PC-3 (cell line): ENCODE measurements at regions not wholly inside any gene's neighbourhood (a gene's known extent, or its start where the extent isn't known, plus 50 kb on each side); places are given as distances from the start of the nearest gene placed in this dataset.
A peak's percentile ranks its signal among the peaks of the same experiment; 100 is the strongest.

Experiments
- ATAC-seq: fragments of 200-7000 bp; cut with Tn5 transposase; 2 replicates; pipeline ENCODE4 v1.9.1; 2020; ENCODE audit warnings: mild to moderate bottlenecking, moderate library complexity
- BruUV-seq: library from RNA; stranded (reverse); fragments of 400-500 nt; replicated peaks from 2 replicates; lab custom pipeline; 2021; lab: Mats Ljungman, UMichigan
- CTCF ChIA-PET: fragments of 300-600 bp; sonication (Branson Sonifier 250); formaldehyde crosslinking; loops from one replicate; lab custom pipeline; 2022; ENCODE audit warnings: antibody characterized with exemption; lab: Charles Lee
- POLR2A ChIA-PET: fragments of 300-600 bp; sonication (Branson Sonifier 250); formaldehyde crosslinking; loops from one replicate; lab custom pipeline; 2022; ENCODE audit warnings: antibody characterized with exemption; ENCODE audit not compliant: unreplicated experiment; lab: Charles Lee
- DNase-seq: peaks from one replicate; pipeline ENCODE4 v3.0.0-alpha.2; 2015
- H2AFZ ChIP-seq: fragments of 300-600 bp; sonication (generic); 2 replicates; pipeline ENCODE4 v1.6.0; 2016; ENCODE audit warnings: antibody characterized with exemption, low read length
- H3F3A ChIP-seq: fragments of 300-600 bp; sonication (generic); one replicate; pipeline ENCODE4 v1.6.0; 2017; ENCODE audit warnings: antibody characterized with exemption, low read length, control low read depth, mild to moderate bottlenecking; ENCODE audit not compliant: unreplicated experiment
- H3K27ac ChIP-seq: fragments of 300-600 bp; sonication (generic); 2 replicates; pipeline ENCODE4 v1.5.1; 2016; ENCODE audit warnings: mild to moderate bottlenecking, low read length
- H3K27me3 ChIP-seq: fragments of 300-600 bp; sonication (generic); 2 replicates; pipeline ENCODE4 v1.6.1; 2016; ENCODE audit warnings: low read length, mixed read lengths
- H3K36me3 ChIP-seq: fragments of 300-600 bp; sonication (generic); 2 replicates; pipeline ENCODE4 v1.6.1; 2016; ENCODE audit warnings: low read depth, mixed run types, low read length, mixed read lengths
- H3K4me1 ChIP-seq: fragments of 300-600 bp; sonication (generic); 2 replicates; pipeline ENCODE4 v1.5.1; 2016; ENCODE audit warnings: low read length; ENCODE audit not compliant: insufficient read depth
- H3K4me2 ChIP-seq: fragments of 300-600 bp; sonication (generic); 2 replicates; pipeline ENCODE4 v1.6.0; 2016; ENCODE audit warnings: low read length
- H3K4me3 ChIP-seq: fragments of 300-600 bp; sonication (generic); 2 replicates; pipeline ENCODE4 v1.5.1; 2016; ENCODE audit warnings: mild to moderate bottlenecking, low read length, mixed read lengths
- H3K79me2 ChIP-seq: fragments of 300-600 bp; sonication (generic); 2 replicates; pipeline ENCODE4 v1.6.1; 2017; ENCODE audit warnings: low read length, mixed read lengths
- H3K9ac ChIP-seq: fragments of 300-600 bp; sonication (generic); 2 replicates; pipeline ENCODE4 v1.6.0; 2016; ENCODE audit warnings: mild to moderate bottlenecking, low read length
- H3K9me2 ChIP-seq: fragments of 300-600 bp; sonication (generic); replicated peaks from 2 replicates; pipeline ENCODE4 v1.6.1; 2016; ENCODE audit warnings: mixed run types, low read length, mixed read lengths
- H3K9me3 ChIP-seq: fragments of 300-600 bp; sonication (generic); 2 replicates; pipeline ENCODE4 v1.6.1; 2016; ENCODE audit warnings: low read length, mixed read lengths
- H4K20me1 ChIP-seq: fragments of 300-600 bp; sonication (generic); 2 replicates; pipeline ENCODE4 v1.6.1; 2016; ENCODE audit warnings: low read length, mixed read lengths
- EZH2 ChIP-seq: fragments of 300-600 bp; sonication (generic); IDR thresholded peaks from one replicate; pipeline ENCODE4 v1.6.1; 2017; ENCODE audit warnings: antibody characterized with exemption, mild to moderate bottlenecking, low read length; ENCODE audit not compliant: unreplicated experiment
- EZH2phosphoT487 ChIP-seq: fragments of 300-600 bp; sonication (generic); IDR thresholded peaks from 2 replicates; pipeline ENCODE4 v1.6.1; 2018; ENCODE audit warnings: mild to moderate bottlenecking, antibody characterized with exemption, low read length, borderline replicate concordance
- intact Hi-C: fragments of 100-400 bp; cut with micrococcal nuclease; formaldehyde crosslinking; loops from 2 replicates; pipeline ENCODE4 v1.9.0; 2023
- TF ChIP-seq, protein P1 (sequence below): fragments of 300-600 bp; sonication (generic); conservative IDR thresholded peaks from 2 replicates; pipeline ENCODE4 v1.5.1; 2017; ENCODE audit warnings: antibody characterized with exemption, low read depth, mild to moderate bottlenecking, low read length

- ATAC-seq (no peak), DNase-seq (no peak)
- no peaks in the 10 kb centered on the region for H3K9me2 ChIP-seq
- no peak overlapping the region for H3K4me3 ChIP-seq
- CTCF ChIA-PET, result interaction anchor here (0.7 kb wide), 1 partner anchor 38 kb away, joined by 3 read pairs; no protein-coding TSS in a partner anchor
- no peak overlapping the region for H3K27ac ChIP-seq
- H3K9ac ChIP-seq, result no peak overlapping the region
- peak overlapping the region; percentile 18 for H3K4me2 ChIP-seq
- H3F3A ChIP-seq, result no peaks in the 10 kb centered on the region
- no peaks in the 10 kb centered on the region for H3K36me3 ChIP-seq
- POLR2A ChIA-PET, result interaction anchor here (0.5 kb wide), 1 partner anchor 22 kb away, joined by 9 read pairs; no protein-coding TSS in a partner anchor
- TF ChIP-seq EZH2phosphoT487, result no peak
- TF ChIP-seq EZH2, result no peak
- TF ChIP-seq, protein P1, sequence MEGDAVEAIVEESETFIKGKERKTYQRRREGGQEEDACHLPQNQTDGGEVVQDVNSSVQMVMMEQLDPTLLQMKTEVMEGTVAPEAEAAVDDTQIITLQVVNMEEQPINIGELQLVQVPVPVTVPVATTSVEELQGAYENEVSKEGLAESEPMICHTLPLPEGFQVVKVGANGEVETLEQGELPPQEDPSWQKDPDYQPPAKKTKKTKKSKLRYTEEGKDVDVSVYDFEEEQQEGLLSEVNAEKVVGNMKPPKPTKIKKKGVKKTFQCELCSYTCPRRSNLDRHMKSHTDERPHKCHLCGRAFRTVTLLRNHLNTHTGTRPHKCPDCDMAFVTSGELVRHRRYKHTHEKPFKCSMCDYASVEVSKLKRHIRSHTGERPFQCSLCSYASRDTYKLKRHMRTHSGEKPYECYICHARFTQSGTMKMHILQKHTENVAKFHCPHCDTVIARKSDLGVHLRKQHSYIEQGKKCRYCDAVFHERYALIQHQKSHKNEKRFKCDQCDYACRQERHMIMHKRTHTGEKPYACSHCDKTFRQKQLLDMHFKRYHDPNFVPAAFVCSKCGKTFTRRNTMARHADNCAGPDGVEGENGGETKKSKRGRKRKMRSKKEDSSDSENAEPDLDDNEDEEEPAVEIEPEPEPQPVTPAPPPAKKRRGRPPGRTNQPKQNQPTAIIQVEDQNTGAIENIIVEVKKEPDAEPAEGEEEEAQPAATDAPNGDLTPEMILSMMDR, result no peak
- peaks cover 31% of the 10 kb centered on the region for H3K4me1 ChIP-seq
- intact Hi-C loops, result no loop called here
- BruUV-seq, result no TSS peak
- H3K9me3 ChIP-seq, result no peaks in the 10 kb centered on the region
- no peaks in the 10 kb centered on the region for H4K20me1 ChIP-seq
- no peaks in the 10 kb centered on the region for H3K27me3 ChIP-seq
- no peaks in the 10 kb centered on the region for H3K79me2 ChIP-seq
- no peak overlapping the region for H2AFZ ChIP-seq
Observed at GRCh38 chr14:100423317-100424010, 100.3 kb downstream of the SLC25A47 start.

- H3K9me2 ChIP-seq, result no peaks in the 10 kb centered on the region
- POLR2A ChIA-PET, result no interaction called here
- H3K27ac ChIP-seq, result peak overlapping the region; percentile 34
- DNase-seq, result peak; percentile 63
- H3K4me3 ChIP-seq, result no peak overlapping the region
- no peaks in the 10 kb centered on the region for H4K20me1 ChIP-seq
- H3K4me1 ChIP-seq, result peaks cover 31% of the 10 kb centered on the region
- BruUV-seq, result no TSS peak
- H3K4me2 ChIP-seq, result 0 out of 2 replicates have a peak overlapping the region, but pooled peaks have one; percentile 5
- peak overlapping the region; percentile 12; the same call in 1 of the 2 replicates for H2AFZ ChIP-seq
- CTCF ChIA-PET, result interaction anchor here (1.2 to 1.3 kb wide), 2 partner anchors 15 to 39 kb away, joined by 3 to 6 read pairs; no protein-coding TSS in a partner anchor
- H3K9me3 ChIP-seq, result no peaks in the 10 kb centered on the region
- intact Hi-C loops, result no loop called here
- TF ChIP-seq EZH2phosphoT487, result no peak
- no peak for TF ChIP-seq EZH2
- TF ChIP-seq, protein P1, result no peak
- no peak overlapping the region for H3K9ac ChIP-seq
- no peaks in the 10 kb centered on the region for H3K36me3 ChIP-seq
- peak; percentile 61 for ATAC-seq
- H3K79me2 ChIP-seq, result no peaks in the 10 kb centered on the region
- H3K27me3 ChIP-seq, result no peaks in the 10 kb centered on the region
- no peaks in the 10 kb centered on the region for H3F3A ChIP-seq
Observed at GRCh38 chr14:100424504-100425428, 101.6 kb downstream of the SLC25A47 start.
